ENCODE measurements at regions not wholly inside any gene's neighbourhood (a gene's known extent, or its start where the extent isn't known, plus 50 kb on each side); places are given as distances from the start of the nearest gene placed in this dataset.

DNA sequence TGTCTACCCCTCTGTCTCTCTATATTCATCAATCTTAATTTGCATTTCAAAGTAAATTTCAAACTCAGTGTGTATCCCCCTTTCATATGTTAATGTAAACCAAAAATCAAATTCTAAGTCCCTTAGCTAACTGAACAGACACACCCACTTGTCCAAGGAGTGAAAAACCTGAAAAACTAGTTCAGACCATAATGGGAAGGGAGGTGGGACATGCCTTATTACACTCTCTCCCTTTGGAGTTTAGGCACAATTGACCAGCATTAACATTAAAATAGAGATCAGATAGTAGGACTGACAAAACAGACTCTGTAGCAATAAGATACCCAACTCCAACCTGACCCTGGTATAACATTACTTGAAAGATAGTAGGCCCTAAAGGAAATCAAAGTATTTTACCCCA is 247.7 kb upstream of the GADL1 start:
- H3K9me3 ChIP-seq, result no peaks in the 10 kb centered on the region
- intact Hi-C loops (cut with DNase I), result no loop called here
- TF ChIP-seq, protein P1, sequence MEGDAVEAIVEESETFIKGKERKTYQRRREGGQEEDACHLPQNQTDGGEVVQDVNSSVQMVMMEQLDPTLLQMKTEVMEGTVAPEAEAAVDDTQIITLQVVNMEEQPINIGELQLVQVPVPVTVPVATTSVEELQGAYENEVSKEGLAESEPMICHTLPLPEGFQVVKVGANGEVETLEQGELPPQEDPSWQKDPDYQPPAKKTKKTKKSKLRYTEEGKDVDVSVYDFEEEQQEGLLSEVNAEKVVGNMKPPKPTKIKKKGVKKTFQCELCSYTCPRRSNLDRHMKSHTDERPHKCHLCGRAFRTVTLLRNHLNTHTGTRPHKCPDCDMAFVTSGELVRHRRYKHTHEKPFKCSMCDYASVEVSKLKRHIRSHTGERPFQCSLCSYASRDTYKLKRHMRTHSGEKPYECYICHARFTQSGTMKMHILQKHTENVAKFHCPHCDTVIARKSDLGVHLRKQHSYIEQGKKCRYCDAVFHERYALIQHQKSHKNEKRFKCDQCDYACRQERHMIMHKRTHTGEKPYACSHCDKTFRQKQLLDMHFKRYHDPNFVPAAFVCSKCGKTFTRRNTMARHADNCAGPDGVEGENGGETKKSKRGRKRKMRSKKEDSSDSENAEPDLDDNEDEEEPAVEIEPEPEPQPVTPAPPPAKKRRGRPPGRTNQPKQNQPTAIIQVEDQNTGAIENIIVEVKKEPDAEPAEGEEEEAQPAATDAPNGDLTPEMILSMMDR (IDR thresholded peaks at IDR 0.05), result no peak
- no peaks in the 10 kb centered on the region for H3K27me3 ChIP-seq
- no peak for ATAC-seq
- no peaks in the 10 kb centered on the region for H3K36me3 ChIP-seq
- no peak overlapping the region for H3K4me3 ChIP-seq
- H3K4me1 ChIP-seq, result no peaks in the 10 kb centered on the region
- no peak for DNase-seq
- no peak overlapping the region for H3K27ac ChIP-seq

DNA sequence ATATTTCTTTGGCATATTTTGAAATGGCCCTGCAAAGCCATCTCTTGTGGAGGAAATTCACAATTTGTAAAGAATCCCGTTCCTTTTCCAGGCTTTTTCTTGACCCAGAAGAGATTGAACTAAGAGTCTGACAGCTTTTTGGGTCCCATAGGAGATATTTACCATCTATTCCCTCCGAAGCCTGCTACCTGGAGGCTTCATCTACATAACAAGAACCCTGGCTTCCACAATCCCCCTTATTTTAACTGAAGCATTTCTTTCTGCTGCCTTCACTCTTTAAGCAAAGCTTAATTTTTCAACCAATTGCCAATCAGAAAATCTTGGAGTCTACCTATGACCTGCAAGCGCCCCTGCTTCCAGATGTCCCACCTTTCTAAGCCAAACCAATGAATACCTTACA is 248.1 kb upstream of the GADL1 start:
- H3K4me3 ChIP-seq, result no peak overlapping the region
- ATAC-seq, result no peak
- H3K27me3 ChIP-seq, result no peaks in the 10 kb centered on the region
- TF ChIP-seq, protein P1 (IDR thresholded peaks at IDR 0.05), result no peak
- H3K9me3 ChIP-seq, result no peaks in the 10 kb centered on the region
- intact Hi-C loops (cut with DNase I), result no loop called here
- no peak for DNase-seq
- no peak overlapping the region for H3K27ac ChIP-seq
- no peaks in the 10 kb centered on the region for H3K4me1 ChIP-seq
- H3K36me3 ChIP-seq, result no peaks in the 10 kb centered on the region

DNA sequence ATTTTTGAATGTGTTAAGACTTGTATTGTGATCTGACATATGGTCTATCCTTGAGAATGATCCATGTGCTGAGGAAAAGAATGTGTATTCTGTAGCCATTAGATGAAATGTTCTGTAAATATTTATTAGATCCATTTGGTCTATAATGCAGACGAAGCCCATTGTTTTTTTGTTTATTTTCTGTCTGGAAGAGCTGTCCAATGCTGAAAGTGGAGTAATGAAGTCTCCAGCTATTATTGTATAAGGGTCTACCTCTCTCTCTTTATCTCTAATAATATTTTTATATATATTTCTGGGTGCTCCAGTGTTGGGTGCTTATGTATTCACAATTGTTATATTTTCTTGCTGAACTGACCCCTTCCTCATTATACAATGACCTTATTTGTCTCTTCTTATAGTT is 250.6 kb upstream of the GADL1 start:
- no peaks in the 10 kb centered on the region for H3K9me3 ChIP-seq
- no peak overlapping the region for H3K27ac ChIP-seq
- DNase-seq, result no peak
- TF ChIP-seq, protein P1 (IDR thresholded peaks at IDR 0.05), result no peak
- no peak for ATAC-seq
- H3K4me3 ChIP-seq, result no peak overlapping the region
- H3K4me1 ChIP-seq, result no peaks in the 10 kb centered on the region
- no peaks in the 10 kb centered on the region for H3K36me3 ChIP-seq
- intact Hi-C loops (cut with DNase I), result no loop called here
- H3K27me3 ChIP-seq, result no peaks in the 10 kb centered on the region

DNA sequence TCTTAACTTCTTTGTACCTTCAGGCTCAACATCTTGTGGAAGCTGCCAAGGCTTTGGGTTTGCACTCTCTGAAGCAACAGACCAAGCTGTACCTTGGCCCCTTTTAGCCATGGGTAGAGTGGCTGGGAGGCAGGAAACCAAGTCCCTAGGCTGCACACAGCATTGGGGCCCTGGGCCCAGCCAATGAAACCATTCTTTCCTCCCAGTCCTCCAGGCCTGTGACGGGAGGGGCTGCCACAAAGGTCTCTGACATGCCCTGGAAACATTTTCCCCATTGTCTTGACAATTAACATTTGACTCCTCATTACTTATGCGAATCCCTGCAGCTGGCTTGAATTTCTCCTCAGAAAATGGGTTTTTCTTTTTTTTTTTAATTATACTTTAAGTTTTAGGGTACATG is 253.1 kb upstream of the GADL1 start:
- TF ChIP-seq, protein P1 (IDR thresholded peaks at IDR 0.05), result no peak

DNA sequence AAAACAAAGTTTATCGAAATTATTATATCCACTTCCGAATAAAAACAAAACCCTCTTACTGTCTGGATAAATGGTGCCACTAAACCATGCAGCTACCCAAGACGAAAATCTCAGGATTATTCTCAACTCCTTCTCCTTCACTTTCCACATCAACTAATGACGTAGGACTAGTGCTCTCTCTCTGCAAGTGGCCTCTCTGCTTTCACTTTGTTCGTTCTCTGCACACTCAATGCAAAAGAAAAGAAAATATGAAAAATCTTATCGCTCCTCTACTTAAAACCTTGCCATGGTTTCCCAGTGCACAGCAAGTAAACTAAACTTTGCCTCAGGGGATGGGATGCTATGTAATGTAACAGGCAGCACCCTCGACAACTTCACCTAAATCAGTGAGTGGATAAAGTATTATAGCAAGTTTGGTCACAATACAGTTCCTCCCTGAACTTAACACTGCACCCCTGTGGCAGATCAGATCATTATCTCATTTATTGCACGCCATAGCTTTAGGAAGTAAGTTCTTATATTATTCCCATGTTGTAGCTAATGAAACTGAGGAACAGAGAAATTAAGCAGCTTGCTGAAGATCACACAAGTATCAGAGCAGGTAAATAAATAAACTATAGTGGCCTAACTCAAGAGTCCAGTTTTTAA is 262.7 kb upstream of the GADL1 start:
- intact Hi-C loops (cut with DNase I), result no loop called here
- Histone ChIP-seq H3K4me1 (no peaks in the 10 kb centered on the region), H3K9me3 (no peaks in the 10 kb centered on the region), H3K27ac (no peak overlapping the region), H3K27me3 (no peaks in the 10 kb centered on the region), H3K4me3 (peak overlapping the region; percentile 20), H3K36me3 (no peaks in the 10 kb centered on the region)
- TF ChIP-seq, protein P1 (IDR thresholded peaks at IDR 0.05), result no peak
- no peak for DNase-seq
- ATAC-seq, result peak; percentile 46

More for the DNA sequence above, 253.1 kb upstream of the GADL1 start:
- H3K27me3 ChIP-seq, result no peaks in the 10 kb centered on the region
- H3K36me3 ChIP-seq, result no peaks in the 10 kb centered on the region
- intact Hi-C loops (cut with DNase I), result no loop called here
- ATAC-seq (no peak), DNase-seq (no peak)
- H3K4me1 ChIP-seq, result no peaks in the 10 kb centered on the region
- H3K27ac ChIP-seq, result no peak overlapping the region
- H3K9me3 ChIP-seq, result no peaks in the 10 kb centered on the region
- no peak overlapping the region for H3K4me3 ChIP-seq
